ENCODE measurements at regions not wholly inside any gene's neighbourhood (a gene's known extent, or its start where the extent isn't known, plus 50 kb on each side); places are given as distances from the start of the nearest gene placed in this dataset.
A peak's percentile ranks its signal among the peaks of the same experiment; 100 is the strongest.

DNA sequence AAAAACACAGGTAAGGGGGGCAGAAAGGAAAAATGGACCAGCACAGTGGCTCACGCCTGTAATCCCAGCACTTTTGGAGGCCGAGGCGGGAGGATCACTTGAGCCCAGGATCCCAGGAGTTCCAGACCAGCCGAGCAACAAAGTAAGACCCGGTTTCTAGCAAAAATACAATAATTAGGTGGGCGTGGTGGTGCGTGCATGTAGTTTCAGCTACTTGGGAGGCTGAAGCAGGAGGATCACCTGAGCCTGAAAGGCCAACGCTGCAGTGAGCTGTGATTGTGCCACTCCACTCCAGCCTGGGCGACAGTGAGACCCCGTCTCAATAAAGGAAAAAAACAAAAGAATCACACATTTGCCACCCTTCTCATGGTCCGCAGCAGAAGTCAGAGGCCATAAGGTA is 519.4 kb downstream of the BRD1 start:
- DNase-seq, result no peak

- DNase-seq, result no peak
Measured at GRCh38 chr22:49307870-49308269, 519.8 kb downstream of the BRD1 start.

DNA sequence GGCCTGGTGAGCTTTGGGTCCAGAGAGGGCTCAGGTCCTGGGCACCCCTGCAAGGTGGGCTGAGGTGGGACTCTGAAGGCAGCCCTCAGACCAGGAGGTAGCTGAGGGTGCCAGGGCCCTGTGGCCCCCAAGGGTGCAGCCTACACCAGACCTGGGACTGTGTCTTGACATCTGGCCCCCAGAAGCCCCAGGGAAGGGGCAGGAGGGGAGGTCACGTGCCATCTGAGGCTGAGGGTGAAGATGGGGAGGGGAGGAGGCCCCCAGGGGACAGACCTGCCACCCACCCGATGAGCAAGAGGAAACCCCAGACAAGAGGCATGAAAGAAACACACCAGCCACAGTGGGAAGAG is 520.2 kb downstream of the BRD1 start:
- DNase-seq, result no peak

- DNase-seq, result no peak
Measured at GRCh38 chr22:49306632-49307480, 520.8 kb downstream of the BRD1 start.

DNA sequence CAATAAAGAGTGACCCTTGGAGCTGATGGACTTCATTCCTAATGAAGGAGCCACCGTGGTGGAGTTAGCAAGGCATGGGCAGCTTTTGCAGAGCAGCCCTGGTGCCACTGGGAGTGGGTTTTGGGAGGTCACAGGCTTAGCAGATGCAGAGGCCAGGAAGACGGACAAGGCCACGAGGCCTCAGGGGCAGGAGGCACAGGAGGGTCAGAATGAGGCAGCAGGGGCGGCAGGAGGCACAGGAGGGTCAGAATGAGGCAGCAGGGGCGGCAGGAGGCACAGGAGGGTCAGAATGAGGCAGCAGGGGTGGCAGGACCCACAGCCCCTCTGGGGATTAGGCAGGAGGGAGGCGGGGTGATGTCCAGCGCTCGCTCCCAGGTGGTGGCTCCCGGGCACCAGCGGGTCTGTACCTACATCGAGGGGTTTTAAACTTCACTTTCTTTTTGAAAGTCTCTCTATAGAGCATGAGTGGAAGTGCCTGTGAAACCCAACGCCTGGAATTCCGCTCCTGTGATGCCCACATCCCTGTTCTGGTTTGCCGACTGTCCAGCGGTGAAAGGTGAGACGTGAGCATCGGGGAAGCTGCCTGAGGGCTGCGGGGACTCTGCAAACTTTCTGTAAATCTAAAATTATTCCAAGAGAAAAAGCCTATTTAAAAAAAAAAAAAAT is 521.6 kb downstream of the BRD1 start:
- no peak for DNase-seq

- peak in 1 of 2 donors; percentile 25 for DNase-seq
Measured at GRCh38 chr22:49305214-49305965, 522.3 kb downstream of the BRD1 start.

DNA sequence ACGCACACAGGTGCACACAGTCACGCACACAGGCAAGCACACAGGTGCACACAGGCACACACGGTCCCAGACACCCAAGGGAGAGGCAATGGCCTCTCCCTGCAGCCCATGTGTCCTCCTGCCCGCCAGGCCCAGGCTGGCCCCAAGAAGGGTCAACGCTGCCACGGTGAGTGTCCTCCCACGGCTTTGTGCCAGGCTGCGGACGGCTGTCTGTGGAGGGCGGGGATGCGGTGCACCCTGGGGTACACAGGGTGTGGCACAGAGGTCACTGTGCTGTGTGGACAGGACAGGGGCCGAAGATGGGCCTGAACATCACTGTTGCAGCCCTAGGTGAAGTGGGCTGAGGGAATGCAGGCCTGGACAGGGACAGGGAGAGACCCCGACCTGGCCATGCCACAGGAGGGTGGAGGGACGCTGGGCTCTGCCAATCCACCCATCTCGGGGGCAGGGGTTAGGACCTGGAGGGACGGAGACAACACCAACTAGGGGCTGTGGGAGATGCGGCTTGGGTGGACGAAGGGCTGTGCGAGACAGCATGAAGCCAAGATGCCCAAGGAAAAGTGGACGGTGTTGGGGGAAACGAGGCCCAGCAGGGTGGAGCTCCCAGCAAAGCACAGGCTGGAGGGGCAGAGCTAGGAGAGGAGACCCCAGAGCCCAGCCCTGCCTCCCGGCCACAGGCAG is 523.8 kb downstream of the BRD1 start:
- no peak for DNase-seq

GRCh38 chr22:49303061-49303735 is 524.5 kb downstream of the BRD1 start:
- DNase-seq, result no peak

GRCh38 chr22:49302530-49302929 is 525.1 kb downstream of the BRD1 start:
- DNase-seq, result no peak

DNA sequence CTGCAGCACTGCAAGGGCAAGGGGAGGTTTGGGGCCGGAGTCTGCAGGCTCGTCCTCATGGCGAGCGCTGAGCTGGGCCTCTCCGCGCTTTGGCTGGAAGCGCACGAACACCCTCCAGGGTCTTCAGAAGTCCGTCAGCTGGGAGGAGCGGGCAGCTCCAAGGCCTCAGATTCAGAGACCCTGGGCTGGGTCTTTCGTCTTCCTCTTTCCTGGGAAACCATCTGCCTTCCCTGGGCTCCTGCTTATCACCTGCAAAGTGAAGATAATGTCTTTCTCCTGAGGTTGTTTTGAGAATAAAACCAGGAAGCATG is 525.6 kb downstream of the BRD1 start:
- DNase-seq, result no peak

- no peak for DNase-seq
Measured at GRCh38 chr22:49301398-49302149, 526.1 kb downstream of the BRD1 start.

DNA sequence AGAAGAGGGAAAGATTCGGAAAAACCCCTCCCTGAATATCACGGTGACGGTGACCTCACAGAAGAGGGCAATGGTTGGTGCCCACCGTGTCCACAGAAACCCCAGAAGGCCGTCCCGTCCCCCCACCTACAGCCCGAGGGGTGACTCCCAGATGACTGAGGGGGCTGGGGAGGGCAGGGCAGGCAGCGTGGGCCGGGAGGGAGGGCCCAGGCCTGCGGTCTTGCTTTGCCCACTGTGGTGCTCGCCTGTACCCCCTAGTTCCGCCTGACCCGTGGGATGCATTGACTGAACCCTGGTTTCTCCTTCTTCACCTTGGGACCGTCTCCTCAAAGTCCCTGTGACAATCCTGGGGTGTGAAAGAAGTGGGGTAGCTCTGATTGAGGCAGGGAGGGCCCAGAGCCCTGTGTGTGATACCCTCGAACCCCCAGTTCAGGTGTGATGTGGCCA is 526.7 kb downstream of the BRD1 start:
- DNase-seq, result no peak

GRCh38 chr22:49300241-49300640 is 527.4 kb downstream of the BRD1 start:
- no peak for DNase-seq

- DNase-seq, result no peak
Measured at GRCh38 chr22:49299821-49300231, 527.8 kb downstream of the BRD1 start.

DNA sequence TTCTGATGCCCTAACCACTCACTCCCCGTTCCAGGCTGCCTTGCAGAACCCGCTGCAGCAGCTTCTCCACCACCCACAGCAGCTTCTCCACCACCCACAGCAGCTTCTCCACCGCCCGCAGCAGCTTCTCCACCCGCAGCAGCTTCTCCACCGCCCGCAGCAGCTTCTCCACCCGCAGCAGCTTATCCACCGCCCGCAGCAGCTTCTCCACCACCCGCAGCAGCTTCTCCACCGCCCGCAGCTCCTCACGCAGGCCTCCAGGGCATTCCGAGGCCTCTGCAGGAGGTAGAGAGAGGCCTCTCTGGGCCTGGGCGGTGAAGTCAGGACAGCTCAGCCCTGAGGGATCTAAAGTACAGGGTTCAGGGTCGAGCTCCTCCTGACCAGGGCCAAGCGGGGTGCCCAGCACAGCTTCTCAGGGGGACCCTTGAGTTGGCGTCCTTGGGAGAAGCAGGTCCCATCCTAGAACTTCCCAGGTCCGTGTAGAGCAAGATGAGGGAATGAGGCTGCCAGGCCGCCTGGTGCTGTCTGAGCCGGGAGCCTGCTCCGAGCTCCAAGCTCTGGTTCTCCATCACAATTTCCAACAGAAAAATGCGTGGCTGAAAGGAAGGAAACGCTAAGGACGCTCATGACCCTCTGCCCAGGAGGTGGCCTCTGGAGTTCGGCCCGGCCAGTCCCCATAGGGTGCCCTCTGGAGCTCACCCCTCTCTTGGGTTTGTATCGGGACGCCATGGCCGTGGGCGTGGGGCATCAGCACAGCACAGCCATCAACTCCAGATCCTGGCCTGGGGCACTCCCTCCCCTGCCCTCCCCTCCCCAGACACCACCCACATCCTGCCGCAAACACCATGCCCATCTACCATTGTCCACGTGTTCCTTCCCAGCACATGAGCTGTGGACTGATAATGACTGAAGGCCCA is 528.6 kb downstream of the BRD1 start:
- DNase-seq, result no peak

DNA sequence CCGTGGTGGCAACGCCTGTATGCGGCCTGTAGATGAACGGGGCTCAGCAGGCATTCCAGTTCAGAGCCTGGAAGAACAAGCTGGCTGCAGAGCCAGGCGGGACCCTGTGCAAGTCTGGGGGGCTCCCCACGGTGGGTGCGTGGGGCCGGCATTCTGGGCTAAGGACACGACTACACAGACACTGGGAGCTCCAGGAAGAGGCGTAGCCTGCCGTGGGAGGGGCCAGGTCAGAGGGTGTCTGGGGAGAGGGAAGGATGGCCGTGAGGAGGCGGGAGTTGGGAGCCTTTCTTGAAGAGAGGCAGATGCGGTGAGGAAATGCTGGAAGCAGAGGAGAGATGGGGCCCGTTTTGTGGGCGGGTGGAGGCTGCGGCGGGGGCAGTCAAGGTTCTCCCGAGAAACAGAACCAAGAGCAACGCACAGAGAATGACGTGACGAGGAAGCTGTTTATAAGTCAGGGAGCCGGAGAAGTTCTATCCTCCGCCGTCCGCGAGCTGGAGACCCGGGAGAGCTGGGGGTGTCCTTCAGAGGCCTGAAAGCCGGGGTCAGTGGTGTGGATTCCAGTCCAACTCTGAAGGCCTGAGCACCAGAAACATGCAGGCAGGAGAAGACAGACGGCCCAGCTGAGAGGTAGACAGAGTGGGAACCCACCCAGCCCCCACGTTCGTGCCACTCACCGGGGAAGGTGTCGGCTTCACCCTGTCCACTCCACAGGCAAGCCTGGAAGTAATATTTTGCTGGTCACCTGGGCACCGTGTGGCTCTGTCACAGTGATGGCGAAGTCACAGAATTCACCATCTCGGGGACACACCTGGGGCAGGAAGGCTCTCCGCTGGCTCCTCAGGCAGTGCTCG is 529.6 kb downstream of the BRD1 start:
- DNase-seq, result no peak

GRCh38 chr22:49297286-49297870 is 530.3 kb downstream of the BRD1 start:
- DNase-seq, result no peak

DNA sequence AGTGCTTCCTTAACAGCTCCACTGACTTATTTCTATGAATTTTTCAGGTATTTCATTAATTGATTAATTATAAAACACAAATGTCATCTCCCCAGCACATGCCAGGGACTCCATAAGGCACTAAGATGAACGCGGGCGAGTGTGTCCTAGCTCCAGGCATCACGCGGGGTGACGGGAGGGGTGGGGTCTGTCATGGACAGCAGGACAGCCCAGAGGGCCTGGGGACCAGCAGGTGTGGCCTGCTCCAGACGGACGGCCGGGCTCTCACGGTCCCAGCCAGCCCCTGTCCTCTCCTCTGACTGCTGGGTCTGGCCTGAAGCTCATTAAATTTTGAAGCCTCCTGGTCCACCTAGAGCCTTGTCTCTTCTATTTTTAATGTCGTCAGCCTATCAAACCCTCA is 531.1 kb downstream of the BRD1 start:
- no peak for DNase-seq

GRCh38 chr22:49295851-49296560 is 531.7 kb downstream of the BRD1 start:
- no peak for DNase-seq

Data from bone marrow (tissue), 2 donors.